ENCODE measurements at regions not wholly inside any gene's neighbourhood (a gene's known extent, or its start where the extent isn't known, plus 50 kb on each side); places are given as distances from the start of the nearest gene placed in this dataset.

DNA sequence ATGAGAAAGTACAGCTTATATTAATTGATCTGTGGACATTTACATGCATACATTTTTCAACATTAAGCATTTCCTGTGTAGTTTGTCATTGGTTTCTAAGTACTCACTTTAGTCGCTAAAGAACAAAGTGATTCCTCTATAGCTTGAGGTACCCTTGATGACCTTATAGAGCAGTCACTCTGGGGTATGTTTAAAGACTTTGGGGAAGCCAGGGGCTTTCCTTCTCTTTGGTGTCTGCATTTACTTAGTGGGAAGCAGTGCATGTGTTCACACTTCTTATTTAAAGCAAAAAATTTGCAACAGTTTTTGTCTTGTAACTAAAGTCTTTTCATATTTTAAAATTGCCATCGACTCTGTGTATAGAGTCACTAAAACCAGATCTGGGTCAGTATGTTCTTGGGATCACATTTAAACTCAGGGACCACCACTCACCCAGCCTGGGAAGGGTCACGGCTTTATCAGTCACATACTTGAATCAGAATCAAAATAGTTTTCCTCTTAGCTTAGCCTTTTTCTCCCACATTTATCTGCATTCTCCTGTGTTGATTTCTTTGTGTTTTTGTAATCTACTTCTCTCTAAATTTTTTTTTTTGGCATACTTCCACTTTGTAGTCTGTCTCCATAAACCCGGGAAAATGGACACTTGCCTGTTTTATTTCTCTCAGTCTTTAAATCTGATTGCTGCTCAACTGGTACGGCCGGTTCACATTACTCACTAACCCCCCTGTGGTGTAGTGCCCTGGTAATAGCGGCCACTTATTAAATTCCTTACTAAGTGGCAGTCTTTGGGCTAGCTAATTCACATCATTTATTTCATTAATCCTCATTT lies 143.9 kb upstream of the FBN2 start:
- DNase-seq (ENCODE audit: low read depth in 1 of 2, low spot score in 1 of 2) (no peak), FAIRE-seq (no peak), ATAC-seq (no peak)
- ChIA-PET POLR2A (no interaction called here), CTCF (interaction anchor here (0.9 to 1.2 kb wide), 2 partner anchors 61 to 1118 kb away, joined by 3 to 4 read pairs; no protein-coding TSS in a partner anchor)
- H3K9me3 ChIP-seq, result no peaks in the 10 kb centered on the region
- no peak overlapping the region for H3K4me2 ChIP-seq
- no peak overlapping the region for H3K4me3 ChIP-seq
- H3K27ac ChIP-seq, result no peak overlapping the region
- TF ChIP-seq, protein P1, sequence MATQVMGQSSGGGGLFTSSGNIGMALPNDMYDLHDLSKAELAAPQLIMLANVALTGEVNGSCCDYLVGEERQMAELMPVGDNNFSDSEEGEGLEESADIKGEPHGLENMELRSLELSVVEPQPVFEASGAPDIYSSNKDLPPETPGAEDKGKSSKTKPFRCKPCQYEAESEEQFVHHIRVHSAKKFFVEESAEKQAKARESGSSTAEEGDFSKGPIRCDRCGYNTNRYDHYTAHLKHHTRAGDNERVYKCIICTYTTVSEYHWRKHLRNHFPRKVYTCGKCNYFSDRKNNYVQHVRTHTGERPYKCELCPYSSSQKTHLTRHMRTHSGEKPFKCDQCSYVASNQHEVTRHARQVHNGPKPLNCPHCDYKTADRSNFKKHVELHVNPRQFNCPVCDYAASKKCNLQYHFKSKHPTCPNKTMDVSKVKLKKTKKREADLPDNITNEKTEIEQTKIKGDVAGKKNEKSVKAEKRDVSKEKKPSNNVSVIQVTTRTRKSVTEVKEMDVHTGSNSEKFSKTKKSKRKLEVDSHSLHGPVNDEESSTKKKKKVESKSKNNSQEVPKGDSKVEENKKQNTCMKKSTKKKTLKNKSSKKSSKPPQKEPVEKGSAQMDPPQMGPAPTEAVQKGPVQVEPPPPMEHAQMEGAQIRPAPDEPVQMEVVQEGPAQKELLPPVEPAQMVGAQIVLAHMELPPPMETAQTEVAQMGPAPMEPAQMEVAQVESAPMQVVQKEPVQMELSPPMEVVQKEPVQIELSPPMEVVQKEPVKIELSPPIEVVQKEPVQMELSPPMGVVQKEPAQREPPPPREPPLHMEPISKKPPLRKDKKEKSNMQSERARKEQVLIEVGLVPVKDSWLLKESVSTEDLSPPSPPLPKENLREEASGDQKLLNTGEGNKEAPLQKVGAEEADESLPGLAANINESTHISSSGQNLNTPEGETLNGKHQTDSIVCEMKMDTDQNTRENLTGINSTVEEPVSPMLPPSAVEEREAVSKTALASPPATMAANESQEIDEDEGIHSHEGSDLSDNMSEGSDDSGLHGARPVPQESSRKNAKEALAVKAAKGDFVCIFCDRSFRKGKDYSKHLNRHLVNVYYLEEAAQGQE (IDR thresholded peaks at IDR 0.05), result no peak
- TF ChIP-seq NPAS2 (CRISPR knock-in tag; IDR thresholded peaks at IDR 0.05; ENCODE audit: borderline replicate concordance) (no peak), CBX8 (IDR thresholded peaks at IDR 0.05) (no peak), BHLHE40 (IDR thresholded peaks at IDR 0.05; ENCODE audit: low read depth, low read length) (no peak), FOSL2 (IDR thresholded peaks at IDR 0.05) (no peak), FOSL2 (CRISPR knock-in tag; IDR thresholded peaks at IDR 0.05) (no peak), SMC3 (IDR thresholded peaks at IDR 0.05) (no peak), POLR2A (IDR thresholded peaks at IDR 0.05; ENCODE audit: low read length) (no peak), HOXB13 (CRISPR knock-in tag; IDR thresholded peaks at IDR 0.05; ENCODE audit: low read depth) (no peak), FOSB (CRISPR knock-in tag; IDR thresholded peaks at IDR 0.05) (no peak)
- WGBS (ENCODE audit: missing lambda C conversion rate), result 38% methylated on average over 7 of the region's 7 CpGs
- 0 out of 3 replicates have a peak, but pooled peaks cover 3% of the 10 kb centered on the region for H3K4me1 ChIP-seq

- TF ChIP-seq USF2 (IDR thresholded peaks at IDR 0.05) (no peak), HOXB5 (CRISPR knock-in tag; IDR thresholded peaks at IDR 0.05) (no peak), HDAC2 (IDR thresholded peaks at IDR 0.05) (no peak)
- Histone ChIP-seq H3K4me2 (no peak overlapping the region), H3K4me3 (no peak overlapping the region), H3K4me1 (0 out of 3 replicates have a peak, but pooled peaks cover 3% of the 10 kb centered on the region), H3K9me3 (no peaks in the 10 kb centered on the region), H3K27ac (no peak overlapping the region)
- DNase-seq (ENCODE audit: low read depth in 1 of 2, low spot score in 1 of 2) (no peak), FAIRE-seq (no peak), ATAC-seq (no peak)
- ChIA-PET POLR2A (no interaction called here), CTCF (no interaction called here)
- WGBS (ENCODE audit: missing lambda C conversion rate), result 9% methylated on average over 2 of the region's 2 CpGs
These were observed 144.6 kb upstream of the FBN2 start for GRCh38 chr5:128682669-128683068.

GRCh38 chr5:128684961-128685360 lies 146.9 kb upstream of the FBN2 start:
- FAIRE-seq (no peak), ATAC-seq (no peak), DNase-seq (ENCODE audit: low read depth in 1 of 2, low spot score in 1 of 2) (no peak)
- 9% methylated on average over 1 of the region's 1 CpG for WGBS (ENCODE audit: missing lambda C conversion rate)
- H3K4me3 ChIP-seq, result no peak overlapping the region
- POLR2A ChIA-PET, result no interaction called here
- no peak for TF ChIP-seq NFE2L2 (conservative IDR thresholded peaks at IDR 0.05; ENCODE audit: low read length)
- TF ChIP-seq CHD4 (IDR thresholded peaks at IDR 0.05; ENCODE audit: borderline replicate concordance), result no peak
- no peak for TF ChIP-seq USF2 (IDR thresholded peaks at IDR 0.05)
- TF ChIP-seq CEBPB (IDR thresholded peaks at IDR 0.05), result no peak
- TF ChIP-seq HOXB5 (CRISPR knock-in tag; IDR thresholded peaks at IDR 0.05), result no peak
- no peak for TF ChIP-seq FOSL2 (IDR thresholded peaks at IDR 0.05)
- no peak for TF ChIP-seq FOSL2 (CRISPR knock-in tag; IDR thresholded peaks at IDR 0.05)
- no peak for TF ChIP-seq CHD2 (IDR thresholded peaks at IDR 0.05; ENCODE audit: low read length, partially characterized antibody)
- TF ChIP-seq KDM5A (IDR thresholded peaks at IDR 0.05), result no peak
- no peak for TF ChIP-seq MAX (IDR thresholded peaks at IDR 0.05)
- no peak for TF ChIP-seq NPAS2 (CRISPR knock-in tag; IDR thresholded peaks at IDR 0.05; ENCODE audit: borderline replicate concordance)
- no peak for TF ChIP-seq FOSB (CRISPR knock-in tag; IDR thresholded peaks at IDR 0.05)
- no peak for TF ChIP-seq ELK1 (IDR thresholded peaks at IDR 0.05; ENCODE audit: low read depth, low read length)
- TF ChIP-seq, protein P2, sequence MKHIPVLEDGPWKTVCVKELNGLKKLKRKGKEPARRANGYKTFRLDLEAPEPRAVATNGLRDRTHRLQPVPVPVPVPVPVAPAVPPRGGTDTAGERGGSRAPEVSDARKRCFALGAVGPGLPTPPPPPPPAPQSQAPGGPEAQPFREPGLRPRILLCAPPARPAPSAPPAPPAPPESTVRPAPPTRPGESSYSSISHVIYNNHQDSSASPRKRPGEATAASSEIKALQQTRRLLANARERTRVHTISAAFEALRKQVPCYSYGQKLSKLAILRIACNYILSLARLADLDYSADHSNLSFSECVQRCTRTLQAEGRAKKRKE (CRISPR knock-in tag; IDR thresholded peaks at IDR 0.05; ENCODE audit: low read depth), result no peak
- TF ChIP-seq PBX3 (IDR thresholded peaks at IDR 0.05), result no peak
- no peak for TF ChIP-seq HOXB13 (CRISPR knock-in tag; IDR thresholded peaks at IDR 0.05; ENCODE audit: low read depth)
- no peaks in the 10 kb centered on the region for H3K4me1 ChIP-seq
- H3K9me3 ChIP-seq, result no peaks in the 10 kb centered on the region
- CTCF ChIA-PET, result no interaction called here
- H3K4me2 ChIP-seq, result no peak overlapping the region
- no peak overlapping the region for H3K27ac ChIP-seq
